Dermis blood vessel endothelial cell (primary cell): ENCODE measurements at regions not wholly inside any gene's neighbourhood (a gene's known extent, or its start where the extent isn't known, plus 50 kb on each side); places are given as distances from the start of the nearest gene placed in this dataset.
A peak's percentile ranks its signal among the peaks of the same experiment; 100 is the strongest.
"Not testable (repeated sequence)": the region's sequence is repeated elsewhere in the genome, so short reads cannot be mapped to it uniquely, and the experiment has no call there.

Experiments used
- DNase-seq: peaks from one replicate; pipeline ENCODE4 v3.0.0; 2010

DNA sequence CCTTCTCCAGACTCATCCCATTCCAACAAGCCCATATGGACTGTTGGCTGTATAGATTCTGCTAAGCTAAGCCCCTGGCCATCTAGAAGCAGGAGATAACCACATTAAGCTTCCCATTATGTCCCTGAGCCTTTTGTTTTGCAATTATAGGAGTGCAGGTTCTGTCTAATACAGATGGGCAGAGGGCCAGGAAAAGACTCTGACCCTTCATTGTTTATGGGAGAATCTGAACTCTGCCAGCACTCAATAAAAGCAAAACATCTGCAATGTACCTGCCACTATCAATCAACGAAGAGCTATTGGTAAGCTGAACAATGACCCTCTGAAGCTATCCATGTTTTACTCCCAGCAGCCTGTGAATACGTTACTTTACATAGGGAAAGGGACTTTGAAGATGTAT lies 207.3 kb upstream of the CLNK start:
- DNase-seq = peak; percentile 5

DNA sequence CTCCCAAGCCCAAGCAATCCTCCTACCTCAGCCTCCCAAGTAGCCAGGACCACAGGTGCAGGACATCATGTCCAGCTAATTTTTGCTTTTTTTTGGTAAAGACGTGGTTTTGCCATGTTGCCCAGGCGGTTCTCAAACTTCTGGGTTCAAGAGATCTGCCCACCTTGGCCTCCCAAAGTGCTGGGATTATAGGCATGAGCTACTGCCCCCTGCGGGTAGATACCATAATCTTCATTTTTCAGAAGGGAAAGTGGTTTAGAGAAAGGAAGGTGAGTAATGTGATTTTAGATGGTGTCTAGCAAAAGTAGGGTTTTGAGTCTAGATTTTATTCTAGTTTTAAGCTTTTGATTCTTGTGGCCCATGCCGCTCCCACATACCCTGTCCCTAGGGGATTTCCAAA lies 205.3 kb upstream of the CLNK start:
- no peak for DNase-seq

- DNase-seq = peak; percentile 1
Measured at GRCh38 chr4:10879411-10880110, 195.0 kb upstream of the CLNK start.

DNA sequence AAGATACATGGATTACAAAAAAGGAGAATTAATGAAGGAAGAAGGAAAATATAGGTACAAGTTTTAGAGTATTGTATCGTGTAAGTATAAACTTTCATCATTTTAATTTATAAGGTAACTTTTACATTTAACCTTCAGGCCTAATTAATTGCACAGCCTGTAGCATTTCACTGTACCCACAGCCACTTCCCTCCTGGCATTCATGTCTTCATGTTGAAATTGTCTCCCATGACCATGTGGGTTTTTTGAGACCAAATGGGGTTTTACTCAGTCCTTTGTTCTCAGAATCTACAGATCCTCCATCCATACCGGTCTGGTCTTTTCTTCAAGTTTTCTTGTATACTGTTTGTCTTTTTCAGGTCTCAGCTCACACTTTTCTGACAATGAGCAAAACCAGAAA lies 194.3 kb upstream of the CLNK start:
- DNase-seq = no peak

- DNase-seq = no peak
Measured at GRCh38 chr4:10877076-10877475, 192.5 kb upstream of the CLNK start.

GRCh38 chr4:10875144-10875799 lies 190.7 kb upstream of the CLNK start:
- DNase-seq = no peak

DNA sequence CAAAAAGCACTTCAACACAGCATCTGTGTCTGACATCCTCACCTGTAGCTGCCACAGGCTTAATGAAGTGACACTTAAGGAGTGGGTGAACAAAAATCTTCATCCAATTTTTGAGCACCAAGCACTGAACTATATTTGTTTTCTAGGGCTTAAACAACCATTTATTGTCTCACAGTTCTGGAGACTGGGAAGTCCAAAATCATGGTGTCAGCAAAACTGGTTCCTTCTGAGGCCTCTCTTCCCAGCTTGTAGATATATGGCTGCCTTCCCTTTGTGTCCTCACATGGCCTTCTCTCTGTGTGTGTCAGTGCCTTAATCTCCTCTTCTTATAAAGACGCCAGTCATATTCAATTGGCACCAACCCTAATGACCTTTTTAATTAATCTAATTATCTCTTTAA lies 189.2 kb upstream of the CLNK start:
- DNase-seq = no peak

GRCh38 chr4:10872833-10873517 lies 188.4 kb upstream of the CLNK start:
- no peak for DNase-seq

GRCh38 chr4:10866666-10867065 lies 182.1 kb upstream of the CLNK start:
- DNase-seq = no peak

DNA sequence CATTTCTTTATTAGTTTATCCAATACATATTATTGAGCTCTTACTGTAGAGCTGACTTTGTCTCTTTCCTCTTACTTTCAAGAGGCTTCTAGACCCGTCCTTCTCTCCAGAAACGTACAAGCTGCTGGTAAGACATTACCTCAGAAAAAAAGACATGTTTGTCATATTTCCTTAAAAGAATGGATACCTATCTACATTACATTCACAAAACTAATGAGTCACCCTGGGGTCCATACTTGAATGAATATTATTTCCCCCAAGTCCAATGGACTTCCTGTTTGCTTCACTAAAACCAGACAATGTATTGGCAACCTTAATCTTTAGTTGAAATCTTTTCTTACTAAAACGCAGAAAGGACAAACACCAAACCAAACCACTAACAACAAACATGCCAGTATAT lies 176.5 kb upstream of the CLNK start:
- DNase-seq = peak; percentile 41

- DNase-seq = no peak
Measured at GRCh38 chr4:10856271-10856782, 171.8 kb upstream of the CLNK start.

GRCh38 chr4:10853196-10853595 lies 168.6 kb upstream of the CLNK start:
- no peak for DNase-seq

DNA sequence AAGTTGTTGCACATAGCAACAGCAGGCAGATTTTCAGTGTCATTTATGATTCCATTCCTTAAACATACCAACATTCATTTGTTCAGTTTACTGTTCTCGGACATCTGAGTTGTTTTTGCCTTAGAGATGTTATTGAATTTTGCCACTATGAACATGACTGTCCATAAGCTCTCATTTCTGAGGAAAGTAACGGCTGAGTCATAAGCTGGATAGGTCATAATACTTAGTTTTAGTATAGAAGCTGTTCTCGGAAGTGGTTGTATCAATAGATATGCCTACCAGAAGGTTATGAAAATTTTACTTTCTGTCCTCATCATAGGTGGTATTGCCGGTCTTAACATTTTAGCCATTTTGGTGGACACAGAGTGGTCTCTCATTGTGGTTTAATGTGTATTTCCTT lies 157.1 kb upstream of the CLNK start:
- DNase-seq = no peak

- no peak for DNase-seq
Measured at GRCh38 chr4:10837151-10837550, 152.6 kb upstream of the CLNK start.

- no peak for DNase-seq
Measured at GRCh38 chr4:10832806-10833628, 148.4 kb upstream of the CLNK start.

- DNase-seq = no peak
Measured at GRCh38 chr4:10831727-10832408, 147.3 kb upstream of the CLNK start.

- DNase-seq = not testable (repeated sequence)
Measured at GRCh38 chr4:10828918-10829538, 144.5 kb upstream of the CLNK start.

GRCh38 chr4:10821826-10822225 lies 137.3 kb upstream of the CLNK start:
- DNase-seq = no peak

DNA sequence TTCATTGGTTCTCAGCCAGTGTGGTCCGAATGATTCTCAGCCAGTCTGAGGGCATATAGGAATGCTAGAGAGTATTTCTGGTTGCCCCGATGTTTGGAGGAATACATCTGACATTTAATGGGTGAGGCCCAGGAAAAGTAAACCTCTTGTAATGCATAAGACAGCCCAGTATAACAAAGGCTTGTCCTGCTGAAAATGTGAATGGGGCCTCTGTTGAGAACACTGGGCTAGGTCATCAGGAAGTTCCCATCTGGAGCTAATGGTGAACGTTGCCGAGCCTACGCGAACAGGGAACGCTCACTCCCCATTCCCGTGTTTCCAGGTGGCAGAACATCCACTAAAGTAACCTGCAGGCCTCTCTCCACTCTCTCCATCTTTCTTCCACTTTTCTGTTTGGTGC lies 132.0 kb upstream of the CLNK start:
- no peak for DNase-seq

DNA sequence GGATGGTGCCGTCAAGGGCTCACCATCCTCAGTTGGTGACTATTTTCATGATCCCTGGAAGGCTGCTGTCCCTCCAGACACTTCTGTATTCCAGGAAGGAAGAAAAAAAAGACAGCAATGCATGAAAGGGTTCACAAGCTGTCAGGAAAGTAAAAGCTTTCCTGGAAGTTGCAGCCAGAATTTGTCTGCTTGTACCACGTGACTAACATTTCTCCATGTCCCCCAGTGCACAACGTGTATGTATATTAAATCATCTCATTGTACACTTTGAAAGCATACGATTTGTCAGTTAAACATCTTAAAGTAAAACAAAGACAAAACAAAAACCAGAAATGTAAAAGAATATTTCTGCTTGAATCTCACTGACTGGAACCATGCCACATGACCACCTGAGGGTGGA lies 127.4 kb upstream of the CLNK start:
- no peak for DNase-seq

GRCh38 chr4:10810411-10810810 lies 125.8 kb upstream of the CLNK start:
- no peak for DNase-seq

GRCh38 chr4:10809905-10810304 lies 125.3 kb upstream of the CLNK start:
- DNase-seq = no peak
